HepG2 (cell line): ENCODE measurements at regions not wholly inside any gene's neighbourhood (a gene's known extent, or its start where the extent isn't known, plus 50 kb on each side); places are given as distances from the start of the nearest gene placed in this dataset.

ENCODE experiments used
- FOXA3 ChIP-seq: IDR thresholded peaks from 2 replicates; pipeline ENCODE4 v1.6.1; 2016; ENCODE audit warnings: missing genetic modification reagents, missing compliant biosample characterization
- HNF4A ChIP-seq: sonication (generic); formaldehyde crosslinking; IDR thresholded peaks from 2 replicates; pipeline ENCODE4 v1.4.0; 2020; ENCODE audit warnings: missing genetic modification reagents
- PAXIP1 ChIP-seq: sonication (generic); formaldehyde crosslinking; conservative IDR thresholded peaks from 2 replicates; pipeline ENCODE4 v1.4.0; 2020; ENCODE audit warnings: mild to moderate bottlenecking, missing genetic modification reagents, moderate library complexity
- small RNA-seq, 3 experiments: library from RNA; depleted of rRNA; stranded (forward); fragments of <200 nt; gene quantifications; one replicate each; pipeline ENCODE3, GENCODE V24; 2012; ENCODE audit warnings: low read depth in 2 of 3, low replicate concordance in 1 of 3; ENCODE audit not compliant: insufficient read length in 3 of 3, insufficient read depth in 2 of 3

GRCh38 chr13:51006067-51006845, 96.7 kb downstream of the RNASEH2B start (continued):
- TF ChIP-seq PAXIP1 (CRISPR knock-in tag), result peak; percentile 75
- peak; percentile 81 for TF ChIP-seq FOXA3 (CRISPR knock-in tag)
- TF ChIP-seq HNF4A (CRISPR knock-in tag), result peak; percentile 71; the same call in 1 of the 2 replicates

Small RNA genes lying in the stretch of these regions (small RNA-seq; reads per million reads assigned to genes)
- gene RNA5SP29, result 0 reads per million in 3 experiments
